ENCODE measurements at regions not wholly inside any gene's neighbourhood (a gene's known extent, or its start where the extent isn't known, plus 50 kb on each side); places are given as distances from the start of the nearest gene placed in this dataset.

- 83% methylated on average over 3 of the region's 3 CpGs for WGBS
- Histone ChIP-seq H3K27ac (replicated peaks in 1 of 4) (no peak overlapping the region), H3K27me3 (no peaks in the 10 kb centered on the region), H3K4me1 (no peaks in the 10 kb centered on the region), H3K36me3 (no peaks in the 10 kb centered on the region), H3K9me3 (no peaks in the 10 kb centered on the region), H3K4me3 (no peak overlapping the region)
- TF ChIP-seq, protein P1, sequence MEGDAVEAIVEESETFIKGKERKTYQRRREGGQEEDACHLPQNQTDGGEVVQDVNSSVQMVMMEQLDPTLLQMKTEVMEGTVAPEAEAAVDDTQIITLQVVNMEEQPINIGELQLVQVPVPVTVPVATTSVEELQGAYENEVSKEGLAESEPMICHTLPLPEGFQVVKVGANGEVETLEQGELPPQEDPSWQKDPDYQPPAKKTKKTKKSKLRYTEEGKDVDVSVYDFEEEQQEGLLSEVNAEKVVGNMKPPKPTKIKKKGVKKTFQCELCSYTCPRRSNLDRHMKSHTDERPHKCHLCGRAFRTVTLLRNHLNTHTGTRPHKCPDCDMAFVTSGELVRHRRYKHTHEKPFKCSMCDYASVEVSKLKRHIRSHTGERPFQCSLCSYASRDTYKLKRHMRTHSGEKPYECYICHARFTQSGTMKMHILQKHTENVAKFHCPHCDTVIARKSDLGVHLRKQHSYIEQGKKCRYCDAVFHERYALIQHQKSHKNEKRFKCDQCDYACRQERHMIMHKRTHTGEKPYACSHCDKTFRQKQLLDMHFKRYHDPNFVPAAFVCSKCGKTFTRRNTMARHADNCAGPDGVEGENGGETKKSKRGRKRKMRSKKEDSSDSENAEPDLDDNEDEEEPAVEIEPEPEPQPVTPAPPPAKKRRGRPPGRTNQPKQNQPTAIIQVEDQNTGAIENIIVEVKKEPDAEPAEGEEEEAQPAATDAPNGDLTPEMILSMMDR (IDR thresholded peaks at IDR 0.05), result no peak
- TF ChIP-seq EP300 (IDR thresholded peaks at IDR 0.05) (no peak), POLR2A (IDR thresholded peaks at IDR 0.05; ENCODE audit: low read depth) (no peak), POLR2AphosphoS5 (IDR thresholded peaks at IDR 0.05) (no peak)
- intact Hi-C loops (cut with DNase I), result no loop called here
- DNase-seq (ENCODE audit: extremely low spot score), result no peak
Measured at GRCh38 chr7:86181474-86181873, 462.2 kb upstream of the GRM3 start.

DNA sequence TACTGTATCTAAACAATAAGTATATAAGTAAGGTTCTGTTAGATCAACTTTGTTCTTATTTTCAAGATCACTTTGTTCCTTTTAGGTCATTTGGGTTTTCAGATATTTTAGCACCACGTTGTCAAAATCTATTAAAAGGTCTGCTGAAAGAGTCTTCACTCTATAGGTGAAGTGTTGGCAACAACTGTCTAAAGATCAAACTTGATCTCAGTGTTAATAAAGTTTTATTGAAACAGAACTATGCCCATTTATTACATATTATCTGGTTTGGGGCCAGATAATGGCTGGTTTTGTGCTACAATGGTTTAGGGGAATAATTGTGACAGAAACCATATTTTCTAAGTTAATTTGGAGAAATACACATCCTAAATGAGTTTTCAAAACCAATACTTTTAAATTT is 478.9 kb upstream of the GRM3 start:
- 79% methylated on average over 1 of the region's 1 CpG for WGBS
- Histone ChIP-seq H3K9me3 (no peaks in the 10 kb centered on the region), H3K27ac (replicated peaks in 1 of 4) (no peak overlapping the region), H3K4me3 (no peak overlapping the region), H3K4me1 (no peaks in the 10 kb centered on the region), H3K36me3 (no peaks in the 10 kb centered on the region), H3K27me3 (no peaks in the 10 kb centered on the region)
- DNase-seq (ENCODE audit: extremely low spot score), result no peak
- intact Hi-C loops (cut with DNase I), result no loop called here
- TF ChIP-seq EP300 (IDR thresholded peaks at IDR 0.05), result no peak
- TF ChIP-seq, protein P1 (IDR thresholded peaks at IDR 0.05), result no peak
- no peak for TF ChIP-seq POLR2A (IDR thresholded peaks at IDR 0.05; ENCODE audit: low read depth)
- no peak for TF ChIP-seq POLR2AphosphoS5 (IDR thresholded peaks at IDR 0.05)

- DNase-seq (ENCODE audit: extremely low spot score), result no peak
- intact Hi-C loops (cut with DNase I), result no loop called here
- no peaks in the 10 kb centered on the region for H3K4me1 ChIP-seq
- no peaks in the 10 kb centered on the region for H3K27me3 ChIP-seq
- H3K9me3 ChIP-seq, result no peaks in the 10 kb centered on the region
- H3K27ac ChIP-seq (replicated peaks in 1 of 4), result no peak overlapping the region
- TF ChIP-seq POLR2AphosphoS5 (IDR thresholded peaks at IDR 0.05) (no peak), EP300 (IDR thresholded peaks at IDR 0.05) (no peak), POLR2A (IDR thresholded peaks at IDR 0.05; ENCODE audit: low read depth) (no peak)
- TF ChIP-seq, protein P1 (IDR thresholded peaks at IDR 0.05), result no peak
- H3K4me3 ChIP-seq, result no peak overlapping the region
- H3K36me3 ChIP-seq, result no peaks in the 10 kb centered on the region
- whole genome bisulfite sequencing, result 100% methylated on average over 4 of the region's 4 CpGs
Measured at GRCh38 chr7:86158111-86158510, 485.6 kb upstream of the GRM3 start.

GRCh38 chr7:86155623-86156022 is 488.1 kb upstream of the GRM3 start:
- no peaks in the 10 kb centered on the region for H3K9me3 ChIP-seq
- no peak for DNase-seq (ENCODE audit: extremely low spot score)
- 84% methylated on average over 2 of the region's 2 CpGs for WGBS
- no peaks in the 10 kb centered on the region for H3K27me3 ChIP-seq
- H3K4me3 ChIP-seq, result no peak overlapping the region
- intact Hi-C loops (cut with DNase I), result no loop called here
- TF ChIP-seq POLR2AphosphoS5 (IDR thresholded peaks at IDR 0.05) (no peak), EP300 (IDR thresholded peaks at IDR 0.05) (no peak), POLR2A (IDR thresholded peaks at IDR 0.05; ENCODE audit: low read depth) (no peak)
- TF ChIP-seq, protein P1 (IDR thresholded peaks at IDR 0.05), result no peak
- H3K27ac ChIP-seq (replicated peaks in 1 of 4), result no peak overlapping the region
- H3K4me1 ChIP-seq, result no peaks in the 10 kb centered on the region
- no peaks in the 10 kb centered on the region for H3K36me3 ChIP-seq

DNA sequence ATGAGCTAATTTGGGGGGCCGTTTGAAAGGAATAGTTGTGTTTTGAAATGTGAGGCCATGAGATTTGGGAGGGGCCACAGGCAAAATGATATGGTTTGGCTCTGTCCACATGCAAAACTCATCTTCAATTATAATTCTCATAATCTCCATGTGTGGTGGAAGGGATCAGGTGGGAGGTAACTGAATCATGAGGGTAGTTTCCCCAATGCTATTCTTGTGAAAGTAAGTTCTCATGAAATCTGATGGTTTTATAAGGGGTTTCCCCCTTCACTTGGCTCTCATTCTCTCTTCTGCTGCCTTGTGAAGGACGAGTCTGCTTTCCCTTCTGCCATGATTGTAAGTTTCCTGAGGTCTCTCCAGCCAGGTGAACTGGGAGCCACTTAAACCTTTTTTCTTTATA is 490.8 kb upstream of the GRM3 start:
- TF ChIP-seq, protein P1 (IDR thresholded peaks at IDR 0.05), result no peak
- TF ChIP-seq POLR2AphosphoS5 (IDR thresholded peaks at IDR 0.05), result no peak
- no peak for TF ChIP-seq POLR2A (IDR thresholded peaks at IDR 0.05; ENCODE audit: low read depth)
- TF ChIP-seq EP300 (IDR thresholded peaks at IDR 0.05), result no peak
- Histone ChIP-seq H3K4me1 (no peaks in the 10 kb centered on the region), H3K27me3 (no peaks in the 10 kb centered on the region), H3K4me3 (no peak overlapping the region), H3K9me3 (no peaks in the 10 kb centered on the region), H3K36me3 (no peaks in the 10 kb centered on the region), H3K27ac (replicated peaks in 1 of 4) (no peak overlapping the region)
- WGBS, result 56% methylated on average over 2 of the region's 2 CpGs
- intact Hi-C loops (cut with DNase I), result no loop called here
- no peak for DNase-seq (ENCODE audit: extremely low spot score)

All from esophagus muscularis mucosa (tissue), 4 donors.